ENCODE measurements at regions not wholly inside any gene's neighbourhood (a gene's known extent, or its start where the extent isn't known, plus 50 kb on each side); places are given as distances from the start of the nearest gene placed in this dataset.
"Not testable (repeated sequence)": the region's sequence is repeated elsewhere in the genome, so short reads cannot be mapped to it uniquely, and the experiment has no call there.

DNA sequence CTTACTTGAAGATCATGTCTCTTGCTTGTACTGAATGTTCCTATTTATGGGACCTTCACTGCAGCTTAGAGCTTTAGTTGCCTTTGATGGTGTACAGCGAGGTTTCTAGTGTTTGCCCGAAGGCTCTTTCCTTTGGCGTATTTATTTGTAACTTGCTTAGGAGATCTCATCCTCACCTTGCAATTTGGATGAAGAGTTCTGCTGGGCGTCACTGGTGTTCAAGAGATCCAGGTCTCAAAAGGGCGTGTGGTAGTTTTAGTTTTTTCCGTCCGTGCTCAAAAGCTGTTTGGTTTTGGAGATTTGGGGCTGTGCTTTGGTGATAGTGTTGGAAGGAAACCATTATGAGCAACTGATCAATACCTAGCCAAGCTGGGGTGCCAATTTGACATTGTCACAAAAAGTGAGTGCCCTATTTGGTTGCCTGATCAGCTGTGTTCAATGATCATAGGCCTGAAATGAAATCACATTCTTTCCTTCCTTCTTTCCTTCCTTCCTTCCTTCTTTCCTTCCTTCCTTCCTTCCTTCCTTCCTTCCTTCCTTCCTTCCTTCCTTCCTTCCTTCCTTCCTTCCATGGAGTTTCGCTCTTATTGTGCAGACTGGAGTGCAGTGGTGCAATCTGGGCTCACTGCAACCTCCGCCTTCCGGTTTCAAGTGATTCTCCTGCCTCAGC, 69.7 kb upstream of the GRAMD1B start:
- DNase-seq (ENCODE audit: low read depth in 1 of 2, low spot score in 1 of 2): no peak
- in situ Hi-C loops (cut with HindIII; ENCODE audit: low pct_unique_long_range_greater_than_20kb, low sequenced_read_pairs): no loop called here
- TF ChIP-seq JUND (IDR thresholded peaks at IDR 0.05; ENCODE audit: low read depth): no peak

DNA sequence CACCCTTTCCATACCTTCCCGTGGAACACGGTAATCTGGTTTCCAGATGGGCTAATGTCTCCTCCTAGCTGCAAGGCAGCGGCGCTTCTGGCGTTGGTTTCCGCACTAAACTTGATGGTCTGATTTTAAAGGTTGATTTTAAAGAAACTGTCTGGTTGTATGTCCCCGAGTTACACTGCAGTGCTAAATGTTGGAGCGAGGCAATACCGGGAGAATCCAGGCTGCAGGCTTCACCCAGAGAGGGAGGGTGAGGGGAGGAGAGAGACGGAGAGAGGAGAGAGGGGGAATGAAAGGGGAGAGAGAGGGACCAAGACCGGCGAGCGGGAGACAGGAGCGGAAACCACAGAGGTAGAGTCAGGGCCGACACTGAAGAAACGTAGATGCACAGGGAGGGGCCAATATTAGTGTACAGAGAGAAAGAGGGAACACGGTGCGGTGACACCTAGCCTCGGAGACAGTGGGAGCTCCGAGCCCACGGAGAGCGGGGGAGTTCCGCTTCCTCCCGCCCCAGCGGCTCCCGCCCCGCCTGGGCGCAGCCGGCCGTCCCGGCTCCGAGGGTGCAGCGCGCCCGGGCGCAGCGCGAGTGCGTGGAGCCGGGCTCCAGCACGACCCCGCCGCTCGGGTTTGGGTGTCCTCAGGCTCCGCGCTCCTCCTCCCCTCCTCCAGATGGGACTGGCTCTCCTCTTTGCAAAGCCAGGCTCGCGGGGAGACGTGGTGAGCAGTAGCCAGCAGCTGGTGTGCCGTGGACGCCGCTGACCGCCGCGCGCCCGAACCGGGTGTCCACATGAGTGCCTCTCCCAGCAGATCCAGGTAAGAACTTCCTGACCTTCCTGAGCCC, 71.9 kb upstream of the GRAMD1B start:
- no peak for TF ChIP-seq JUND (IDR thresholded peaks at IDR 0.05; ENCODE audit: low read depth)
- peak; percentile 35 to 55 for DNase-seq (ENCODE audit: low read depth in 1 of 2, low spot score in 1 of 2)
- in situ Hi-C loops (cut with HindIII; ENCODE audit: low pct_unique_long_range_greater_than_20kb, low sequenced_read_pairs): no loop called here

DNA sequence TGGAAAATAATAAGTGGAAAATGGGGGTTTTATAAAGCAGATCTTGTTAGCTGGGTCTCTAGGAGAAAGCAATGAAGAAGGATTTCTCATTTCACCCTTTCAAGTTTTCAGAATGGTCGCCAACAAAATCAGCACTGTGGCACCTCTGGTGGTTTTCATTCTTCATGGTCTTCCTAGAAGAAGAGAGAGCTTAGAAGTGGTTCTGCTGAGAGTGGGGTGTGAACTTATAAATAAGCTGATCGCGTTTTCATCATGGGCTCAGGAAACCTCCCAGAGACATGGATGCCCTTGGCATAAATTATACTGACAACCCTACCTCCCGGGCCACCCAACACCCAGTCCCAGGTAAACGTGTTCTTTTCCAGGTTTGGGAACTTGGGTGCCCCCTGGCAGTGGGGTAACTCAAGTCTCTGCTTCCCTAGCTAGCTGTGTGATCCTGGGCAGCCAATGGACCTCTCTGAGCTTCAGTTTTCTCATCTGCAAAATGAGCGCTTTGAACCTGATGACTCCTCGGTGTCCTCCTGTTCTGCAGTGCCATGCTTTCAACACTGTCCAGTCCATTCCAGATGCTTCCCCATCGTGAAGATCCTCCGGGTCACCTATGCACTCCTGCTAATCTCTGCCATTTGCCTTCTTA, 72.6 kb upstream of the GRAMD1B start:
- TF ChIP-seq JUND (IDR thresholded peaks at IDR 0.05; ENCODE audit: low read depth): no peak
- in situ Hi-C loops (cut with HindIII; ENCODE audit: low pct_unique_long_range_greater_than_20kb, low sequenced_read_pairs): no loop called here
- DNase-seq (ENCODE audit: low read depth in 1 of 2, low spot score in 1 of 2): no peak

GRCh38 chr11:123356539-123356938, 73.5 kb upstream of the GRAMD1B start:
- no peak for DNase-seq (ENCODE audit: low read depth in 1 of 2, low spot score in 1 of 2)
- no peak for TF ChIP-seq JUND (IDR thresholded peaks at IDR 0.05; ENCODE audit: low read depth)
- in situ Hi-C loops (cut with HindIII; ENCODE audit: low pct_unique_long_range_greater_than_20kb, low sequenced_read_pairs): no loop called here

DNA sequence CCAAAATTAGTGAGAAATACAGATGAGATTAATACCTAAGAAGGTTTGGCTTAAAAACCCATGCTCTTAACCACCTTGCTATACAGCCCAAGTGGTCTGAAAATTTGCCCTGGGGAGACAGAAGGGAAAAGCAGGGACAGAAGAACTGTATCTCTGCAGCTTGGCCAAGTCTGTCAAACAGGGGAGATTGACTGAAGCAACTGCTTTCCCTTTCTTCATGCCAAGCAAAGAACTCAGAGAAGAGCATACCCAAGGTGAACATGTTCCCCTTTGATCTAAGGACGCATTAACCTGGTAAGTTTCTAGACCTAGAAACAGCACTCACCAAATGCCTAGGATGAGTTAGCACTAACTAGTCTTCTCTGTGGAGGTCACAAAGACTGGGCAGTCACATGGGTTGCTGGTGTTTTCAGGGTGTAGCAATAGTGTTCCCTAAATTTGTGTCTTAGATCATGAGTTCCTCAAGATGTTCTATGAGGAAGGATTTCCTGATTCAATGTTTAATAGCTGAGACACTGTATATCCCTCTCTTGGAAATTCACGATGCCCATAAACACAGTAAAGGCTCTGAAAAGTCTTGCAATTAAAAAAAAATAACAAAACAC, 75.6 kb upstream of the GRAMD1B start:
- in situ Hi-C loops (cut with HindIII; ENCODE audit: low pct_unique_long_range_greater_than_20kb, low sequenced_read_pairs): no loop called here
- no peak for TF ChIP-seq JUND (IDR thresholded peaks at IDR 0.05; ENCODE audit: low read depth)
- no peak for DNase-seq (ENCODE audit: low read depth in 1 of 2, low spot score in 1 of 2)

GRCh38 chr11:123351375-123351774, 78.7 kb upstream of the GRAMD1B start:
- TF ChIP-seq JUND (IDR thresholded peaks at IDR 0.05; ENCODE audit: low read depth): no peak
- in situ Hi-C loops (cut with HindIII; ENCODE audit: low pct_unique_long_range_greater_than_20kb, low sequenced_read_pairs): no loop called here
- no peak for DNase-seq (ENCODE audit: low read depth in 1 of 2, low spot score in 1 of 2)

DNA sequence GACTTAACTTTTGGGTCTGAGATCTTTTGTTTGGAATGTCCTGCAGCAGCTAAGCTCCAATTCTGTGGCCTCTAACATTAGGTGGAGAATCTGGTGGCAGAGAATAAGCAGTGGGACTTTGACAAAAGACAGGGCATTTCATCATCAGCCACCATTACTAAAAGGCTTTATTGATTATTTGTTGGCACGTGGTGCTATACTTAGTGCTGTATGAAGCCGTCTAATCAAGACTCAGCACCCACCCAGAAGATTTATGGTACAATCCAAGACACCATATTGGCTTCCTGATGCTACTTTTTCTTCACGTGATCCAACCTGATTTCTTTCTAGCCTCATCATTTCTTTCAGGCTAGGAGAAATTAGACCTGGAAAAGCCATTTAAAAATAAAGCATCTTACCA, 80.7 kb upstream of the GRAMD1B start:
- DNase-seq (ENCODE audit: low read depth in 1 of 2, low spot score in 1 of 2): no peak
- in situ Hi-C loops (cut with HindIII; ENCODE audit: low pct_unique_long_range_greater_than_20kb, low sequenced_read_pairs): no loop called here
- no peak for TF ChIP-seq JUND (IDR thresholded peaks at IDR 0.05; ENCODE audit: low read depth)

DNA sequence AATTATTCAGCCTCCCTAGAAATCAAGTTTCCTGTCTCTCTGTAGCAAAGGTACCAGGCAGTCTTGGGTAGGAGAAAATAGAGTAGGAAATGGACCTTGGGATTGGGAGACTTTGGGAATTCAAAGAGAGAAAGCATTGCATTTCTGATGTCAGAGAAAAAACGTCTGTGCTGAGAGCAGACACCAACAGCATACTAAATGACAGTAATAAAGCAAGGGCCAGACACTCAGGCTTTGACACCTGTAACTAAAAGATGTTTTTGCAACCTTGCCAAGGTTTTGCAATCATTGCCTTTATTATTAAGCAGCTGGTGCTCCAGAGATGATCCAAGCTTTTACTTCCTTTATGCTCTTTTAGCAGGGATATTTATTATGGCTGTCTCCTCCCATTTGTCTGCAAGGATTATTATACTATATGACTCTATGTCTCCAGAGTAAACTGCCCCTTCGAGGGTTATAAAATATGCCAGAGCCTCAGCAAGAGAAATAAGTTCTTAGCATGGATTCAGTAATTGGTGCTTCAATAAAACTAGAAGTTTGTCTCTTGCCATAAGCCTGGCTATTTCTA, 85.2 kb upstream of the GRAMD1B start:
- in situ Hi-C loops (cut with HindIII; ENCODE audit: low pct_unique_long_range_greater_than_20kb, low sequenced_read_pairs): no loop called here
- no peak for DNase-seq (ENCODE audit: low read depth in 1 of 2, low spot score in 1 of 2)
- no peak for TF ChIP-seq JUND (IDR thresholded peaks at IDR 0.05; ENCODE audit: low read depth)

GRCh38 chr11:123344188-123344587, 85.9 kb upstream of the GRAMD1B start:
- in situ Hi-C loops (cut with HindIII; ENCODE audit: low pct_unique_long_range_greater_than_20kb, low sequenced_read_pairs); DNase-seq (ENCODE audit: low read depth in 1 of 2, low spot score in 1 of 2): not testable (repeated sequence)

- in situ Hi-C loops (cut with HindIII; ENCODE audit: low pct_unique_long_range_greater_than_20kb, low sequenced_read_pairs): no loop called here
- TF ChIP-seq JUND (IDR thresholded peaks at IDR 0.05; ENCODE audit: low read depth): no peak
- no peak for DNase-seq (ENCODE audit: low read depth in 1 of 2, low spot score in 1 of 2)
Observed at GRCh38 chr11:123338997-123339752, 90.9 kb upstream of the GRAMD1B start.

DNA sequence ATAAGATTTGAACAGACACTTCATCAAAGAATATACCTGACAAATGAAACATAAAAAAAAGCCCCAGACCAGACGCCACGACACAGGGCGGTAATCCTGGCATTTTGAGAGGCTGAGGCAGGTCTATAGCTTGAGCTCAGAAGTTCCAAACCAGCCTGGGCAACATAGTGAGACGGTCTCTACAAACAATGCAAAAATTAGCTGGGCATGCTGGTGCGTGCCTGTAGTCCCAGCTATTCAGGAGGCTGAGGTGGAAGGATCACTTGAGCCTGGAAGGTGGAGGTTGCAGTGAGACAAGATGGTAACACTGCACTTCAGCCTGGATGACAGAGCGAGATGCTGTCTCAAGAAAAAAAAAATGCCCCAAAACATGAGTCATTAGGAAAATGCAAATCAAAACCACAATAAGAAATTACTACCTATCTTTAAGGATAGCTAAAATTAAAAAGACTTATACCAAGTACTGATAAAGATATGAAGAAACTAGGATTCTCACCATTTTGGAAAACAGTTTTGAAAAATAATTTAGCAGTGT, 91.7 kb upstream of the GRAMD1B start:
- in situ Hi-C loops (cut with HindIII; ENCODE audit: low pct_unique_long_range_greater_than_20kb, low sequenced_read_pairs): no loop called here
- DNase-seq (ENCODE audit: low read depth in 1 of 2, low spot score in 1 of 2): no peak
- TF ChIP-seq JUND (IDR thresholded peaks at IDR 0.05; ENCODE audit: low read depth): no peak

DNA sequence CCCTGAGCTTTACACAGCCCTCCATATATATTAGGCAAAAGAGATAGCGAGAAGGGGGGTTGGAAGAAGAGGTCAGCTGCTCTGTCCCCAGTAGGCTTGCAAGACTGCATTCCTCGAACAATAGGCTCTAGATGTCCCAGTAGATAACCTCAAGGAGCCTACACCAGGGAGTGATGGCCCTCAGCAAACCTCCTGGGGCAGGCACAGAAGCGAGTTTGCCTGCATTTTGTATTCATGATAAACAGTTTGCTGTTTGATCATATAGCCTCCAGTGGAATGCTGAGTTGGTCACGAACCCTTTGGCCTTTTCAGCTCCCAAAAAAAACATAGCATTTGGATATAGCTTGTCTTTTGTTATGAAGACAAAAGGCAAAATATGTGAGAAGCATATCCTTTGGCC, 95.1 kb upstream of the GRAMD1B start:
- TF ChIP-seq JUND (IDR thresholded peaks at IDR 0.05; ENCODE audit: low read depth): no peak
- in situ Hi-C loops (cut with HindIII; ENCODE audit: low pct_unique_long_range_greater_than_20kb, low sequenced_read_pairs): no loop called here

DNA sequence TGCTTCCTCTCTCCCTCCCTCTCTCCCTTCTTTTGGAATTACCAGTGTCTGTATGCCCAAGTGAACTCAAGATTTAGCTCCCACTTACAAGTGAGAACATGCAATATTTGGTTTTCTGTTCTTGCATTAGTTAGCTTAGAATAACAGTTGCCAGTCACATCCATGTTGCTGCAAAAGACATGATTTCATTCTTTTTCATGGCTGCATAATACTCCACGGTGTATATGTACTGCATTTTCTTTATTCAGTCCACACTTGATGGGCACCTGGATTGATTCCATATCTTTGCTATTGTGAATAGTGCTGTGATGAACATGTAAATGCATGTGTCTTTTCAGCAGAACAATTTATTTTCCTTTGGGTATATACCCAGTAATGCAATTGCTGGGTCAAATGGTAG, 97.5 kb upstream of the GRAMD1B start:
- DNase-seq (ENCODE audit: low read depth in 1 of 2, low spot score in 1 of 2); in situ Hi-C loops (cut with HindIII; ENCODE audit: low pct_unique_long_range_greater_than_20kb, low sequenced_read_pairs): not testable (repeated sequence)

More for the DNA sequence above, 95.1 kb upstream of the GRAMD1B start:
- DNase-seq (ENCODE audit: low read depth in 1 of 2, low spot score in 1 of 2): peak in 1 of 2 experiments; percentile 66
